ENCODE measurements at regions not wholly inside any gene's neighbourhood (a gene's known extent, or its start where the extent isn't known, plus 50 kb on each side); places are given as distances from the start of the nearest gene placed in this dataset.

- DNase-seq (ENCODE audit: low read depth in 2 of 3, low spot score in 1 of 3) = no peak
Observed at GRCh38 chr20:53838311-53838868, 232.0 kb downstream of the BCAS1 start.

- no peak for DNase-seq (ENCODE audit: low read depth in 2 of 3, low spot score in 1 of 3)
Observed at GRCh38 chr20:53837126-53837826, 233.1 kb downstream of the BCAS1 start.

GRCh38 chr20:53834749-53835148 is 235.6 kb downstream of the BCAS1 start:
- DNase-seq (ENCODE audit: low read depth in 2 of 3, low spot score in 1 of 3) = no peak

GRCh38 chr20:53834062-53834442 is 236.3 kb downstream of the BCAS1 start:
- DNase-seq (ENCODE audit: low read depth in 2 of 3, low spot score in 1 of 3) = no peak

- DNase-seq (ENCODE audit: low read depth in 2 of 3, low spot score in 1 of 3) = no peak
Observed at GRCh38 chr20:53833333-53834061, 236.9 kb downstream of the BCAS1 start.

- DNase-seq (ENCODE audit: low read depth in 2 of 3, low spot score in 1 of 3) = no peak
Observed at GRCh38 chr20:53832499-53832898, 237.9 kb downstream of the BCAS1 start.

- no peak for DNase-seq (ENCODE audit: low read depth in 2 of 3, low spot score in 1 of 3)
Observed at GRCh38 chr20:53831812-53832211, 238.2 kb upstream of the ZNF217 start.

GRCh38 chr20:53831228-53831627 is 237.6 kb upstream of the ZNF217 start:
- DNase-seq (ENCODE audit: low read depth in 2 of 3, low spot score in 1 of 3) = no peak

GRCh38 chr20:53829724-53830521 is 236.3 kb upstream of the ZNF217 start:
- no peak for DNase-seq (ENCODE audit: low read depth in 2 of 3, low spot score in 1 of 3)

GRCh38 chr20:53829255-53829723 is 235.7 kb upstream of the ZNF217 start:
- DNase-seq (ENCODE audit: low read depth in 2 of 3, low spot score in 1 of 3) = no peak

- DNase-seq (ENCODE audit: low read depth in 2 of 3, low spot score in 1 of 3) = no peak
Observed at GRCh38 chr20:53828682-53829254, 235.1 kb upstream of the ZNF217 start.

GRCh38 chr20:53828088-53828681 is 234.5 kb upstream of the ZNF217 start:
- DNase-seq (ENCODE audit: low read depth in 2 of 3, low spot score in 1 of 3) = no peak

- DNase-seq (ENCODE audit: low read depth in 2 of 3, low spot score in 1 of 3) = no peak
Observed at GRCh38 chr20:53827292-53828087, 233.9 kb upstream of the ZNF217 start.

GRCh38 chr20:53826597-53827291 is 233.1 kb upstream of the ZNF217 start:
- DNase-seq (ENCODE audit: low read depth in 2 of 3, low spot score in 1 of 3) = no peak

GRCh38 chr20:53826090-53826489 is 232.5 kb upstream of the ZNF217 start:
- no peak for DNase-seq (ENCODE audit: low read depth in 2 of 3, low spot score in 1 of 3)

GRCh38 chr20:53825282-53825681 is 231.6 kb upstream of the ZNF217 start:
- DNase-seq (ENCODE audit: low read depth in 2 of 3, low spot score in 1 of 3) = no peak

- no peak for DNase-seq (ENCODE audit: low read depth in 2 of 3, low spot score in 1 of 3)
Observed at GRCh38 chr20:53824779-53825178, 231.1 kb upstream of the ZNF217 start.

GRCh38 chr20:53823121-53823764 is 229.6 kb upstream of the ZNF217 start:
- no peak for DNase-seq (ENCODE audit: low read depth in 2 of 3, low spot score in 1 of 3)

GRCh38 chr20:53822534-53822933 is 228.9 kb upstream of the ZNF217 start:
- no peak for DNase-seq (ENCODE audit: low read depth in 2 of 3, low spot score in 1 of 3)
